ENCODE measurements at regions not wholly inside any gene's neighbourhood (a gene's known extent, or its start where the extent isn't known, plus 50 kb on each side); places are given as distances from the start of the nearest gene placed in this dataset.

GRCh38 chr6:170186006-170186935 lies 104.6 kb downstream of the DLL1 start:
- TF ChIP-seq, protein P1, sequence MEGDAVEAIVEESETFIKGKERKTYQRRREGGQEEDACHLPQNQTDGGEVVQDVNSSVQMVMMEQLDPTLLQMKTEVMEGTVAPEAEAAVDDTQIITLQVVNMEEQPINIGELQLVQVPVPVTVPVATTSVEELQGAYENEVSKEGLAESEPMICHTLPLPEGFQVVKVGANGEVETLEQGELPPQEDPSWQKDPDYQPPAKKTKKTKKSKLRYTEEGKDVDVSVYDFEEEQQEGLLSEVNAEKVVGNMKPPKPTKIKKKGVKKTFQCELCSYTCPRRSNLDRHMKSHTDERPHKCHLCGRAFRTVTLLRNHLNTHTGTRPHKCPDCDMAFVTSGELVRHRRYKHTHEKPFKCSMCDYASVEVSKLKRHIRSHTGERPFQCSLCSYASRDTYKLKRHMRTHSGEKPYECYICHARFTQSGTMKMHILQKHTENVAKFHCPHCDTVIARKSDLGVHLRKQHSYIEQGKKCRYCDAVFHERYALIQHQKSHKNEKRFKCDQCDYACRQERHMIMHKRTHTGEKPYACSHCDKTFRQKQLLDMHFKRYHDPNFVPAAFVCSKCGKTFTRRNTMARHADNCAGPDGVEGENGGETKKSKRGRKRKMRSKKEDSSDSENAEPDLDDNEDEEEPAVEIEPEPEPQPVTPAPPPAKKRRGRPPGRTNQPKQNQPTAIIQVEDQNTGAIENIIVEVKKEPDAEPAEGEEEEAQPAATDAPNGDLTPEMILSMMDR (IDR thresholded peaks at IDR 0.05; ENCODE audit: insufficient read depth, low read depth, low read length, missing control alignments), result no peak
- H3K4me3 ChIP-seq (ENCODE audit: low read length), result no peak overlapping the region
- no peak for DNase-seq (ENCODE audit: low read depth)

GRCh38 chr6:170185175-170185978 lies 105.5 kb downstream of the DLL1 start:
- no peak overlapping the region for H3K4me3 ChIP-seq (ENCODE audit: low read length)
- no peak for DNase-seq (ENCODE audit: low read depth)
- TF ChIP-seq, protein P1 (IDR thresholded peaks at IDR 0.05; ENCODE audit: insufficient read depth, low read depth, low read length, missing control alignments), result no peak

DNA sequence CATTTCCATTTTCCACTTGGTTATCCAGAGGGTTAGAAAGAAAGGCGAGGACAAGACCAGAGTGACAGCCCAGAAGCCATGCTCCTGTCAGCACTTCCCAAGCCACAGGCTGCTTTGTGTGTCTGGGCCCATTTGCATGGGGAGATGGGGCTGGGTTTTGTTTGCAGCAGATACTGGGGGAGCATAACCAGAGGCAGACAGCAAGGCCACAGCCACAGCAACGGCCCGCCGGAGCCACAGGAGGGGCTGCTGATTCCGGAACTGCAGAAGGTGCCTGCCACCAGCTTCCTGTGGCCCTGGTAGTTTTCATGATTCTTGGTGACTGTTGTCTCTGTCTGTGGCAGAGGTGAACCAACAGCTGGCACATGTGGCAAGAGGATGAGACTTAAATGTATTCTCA lies 106.6 kb downstream of the DLL1 start:
- DNase-seq (ENCODE audit: low read depth), result no peak
- no peak overlapping the region for H3K4me3 ChIP-seq (ENCODE audit: low read length)
- TF ChIP-seq, protein P1 (IDR thresholded peaks at IDR 0.05; ENCODE audit: insufficient read depth, low read depth, low read length, missing control alignments), result no peak

GRCh38 chr6:170183521-170183920 lies 107.4 kb downstream of the DLL1 start:
- no peak for DNase-seq (ENCODE audit: low read depth)
- TF ChIP-seq, protein P1 (IDR thresholded peaks at IDR 0.05; ENCODE audit: insufficient read depth, low read depth, low read length, missing control alignments), result no peak
- no peak overlapping the region for H3K4me3 ChIP-seq (ENCODE audit: low read length)

DNA sequence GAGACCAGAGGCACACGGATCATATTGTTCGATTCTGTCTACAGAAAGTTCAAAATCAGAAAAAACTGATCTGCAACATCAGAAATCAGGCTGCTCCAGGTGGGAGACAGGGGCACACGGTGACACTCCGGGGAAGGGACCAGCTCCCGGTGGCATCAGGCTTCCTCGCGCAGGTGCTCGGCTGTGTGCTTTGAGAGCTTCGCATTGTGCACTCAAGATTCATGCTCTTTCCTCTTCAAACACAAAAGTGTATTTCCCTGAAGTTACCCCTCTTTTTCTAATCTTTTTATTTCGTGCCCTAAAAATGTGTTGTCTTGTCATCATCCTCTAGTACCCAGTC lies 108.1 kb downstream of the DLL1 start:
- DNase-seq (ENCODE audit: low read depth), result no peak
- TF ChIP-seq, protein P1 (IDR thresholded peaks at IDR 0.05; ENCODE audit: insufficient read depth, low read depth, low read length, missing control alignments), result no peak
- no peak overlapping the region for H3K4me3 ChIP-seq (ENCODE audit: low read length)

DNA sequence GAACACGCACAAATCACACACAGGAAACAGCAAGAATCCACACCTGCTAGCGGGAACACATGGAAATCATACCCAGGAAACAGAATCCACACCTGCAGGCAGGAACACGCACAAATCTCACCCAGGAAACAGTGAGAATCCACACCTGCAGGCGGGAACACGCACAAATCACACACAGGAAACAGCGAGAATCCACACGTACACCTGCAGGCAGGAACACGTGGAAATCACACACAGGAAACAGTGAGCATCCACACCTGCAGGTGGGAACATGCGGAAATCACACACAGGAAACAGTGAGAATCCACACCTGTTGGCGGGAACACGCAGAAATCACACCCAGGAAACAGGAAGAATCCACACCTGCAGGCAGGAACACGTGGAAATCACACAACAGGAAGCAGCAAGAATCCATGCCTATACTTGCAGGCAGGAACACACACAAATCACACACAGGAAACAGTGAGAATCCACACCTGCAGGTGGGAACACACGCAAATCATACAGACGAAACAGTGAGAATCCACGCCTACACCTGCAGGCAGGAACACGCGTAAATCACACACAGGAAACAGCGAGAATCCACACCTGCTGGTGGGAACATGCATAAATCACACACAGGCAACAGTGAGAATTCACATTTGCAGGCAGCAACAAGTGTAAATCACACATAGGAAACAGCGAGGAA lies 108.6 kb downstream of the DLL1 start:
- H3K4me3 ChIP-seq (ENCODE audit: low read length), result no peak overlapping the region
- no peak for DNase-seq (ENCODE audit: low read depth)
- TF ChIP-seq, protein P1 (IDR thresholded peaks at IDR 0.05; ENCODE audit: insufficient read depth, low read depth, low read length, missing control alignments), result no peak

All from epithelial cell of esophagus (primary cell).